NT2/D1 (cell line): ENCODE measurements at regions not wholly inside any gene's neighbourhood (a gene's known extent, or its start where the extent isn't known, plus 50 kb on each side); places are given as distances from the start of the nearest gene placed in this dataset.

Experiments used
- SUZ12 ChIP-seq: IDR thresholded peaks from 2 replicates; pipeline ENCODE4 v1.6.1; 2011; ENCODE audit not compliant: insufficient read length, insufficient read depth; ENCODE audit errors: extremely low read depth
- ZNF274 ChIP-seq: IDR thresholded peaks from 2 replicates; pipeline ENCODE4 v1.6.1; 2011; ENCODE audit warnings: mild to moderate bottlenecking, low read depth, low read length

GRCh38 chr4:144259285-144259684 lies 118.8 kb upstream of the GYPA start:
- TF ChIP-seq ZNF274: no peak
- TF ChIP-seq SUZ12: no peak
